ENCODE measurements at regions not wholly inside any gene's neighbourhood (a gene's known extent, or its start where the extent isn't known, plus 50 kb on each side); places are given as distances from the start of the nearest gene placed in this dataset.

DNA sequence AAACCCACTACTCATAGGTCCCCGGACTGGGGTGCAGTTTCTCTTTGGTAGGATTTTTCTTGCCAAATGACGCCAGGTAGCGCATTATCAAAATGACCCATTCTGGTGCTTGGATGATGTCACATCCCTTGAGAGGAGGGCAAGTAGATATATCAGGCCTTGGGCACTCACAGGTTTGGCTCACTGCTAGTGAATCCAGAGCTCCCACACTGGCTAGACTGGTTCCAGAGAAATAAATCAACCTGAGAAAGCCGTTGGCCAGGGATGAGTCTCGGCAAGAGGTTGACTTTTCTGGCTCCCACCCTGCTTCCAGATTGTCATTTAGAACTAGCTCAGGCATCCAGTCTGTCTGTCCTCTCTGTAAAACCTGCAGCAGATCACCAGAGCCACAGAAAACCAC, 188.4 kb upstream of the MAF start:
- no peaks in the 10 kb centered on the region for H3K27me3 ChIP-seq (ENCODE audit: insufficient read depth in 3 of 3, low read length in 2 of 3)
- no peaks in the 10 kb centered on the region for H3K9me3 ChIP-seq
- TF ChIP-seq, protein P1, sequence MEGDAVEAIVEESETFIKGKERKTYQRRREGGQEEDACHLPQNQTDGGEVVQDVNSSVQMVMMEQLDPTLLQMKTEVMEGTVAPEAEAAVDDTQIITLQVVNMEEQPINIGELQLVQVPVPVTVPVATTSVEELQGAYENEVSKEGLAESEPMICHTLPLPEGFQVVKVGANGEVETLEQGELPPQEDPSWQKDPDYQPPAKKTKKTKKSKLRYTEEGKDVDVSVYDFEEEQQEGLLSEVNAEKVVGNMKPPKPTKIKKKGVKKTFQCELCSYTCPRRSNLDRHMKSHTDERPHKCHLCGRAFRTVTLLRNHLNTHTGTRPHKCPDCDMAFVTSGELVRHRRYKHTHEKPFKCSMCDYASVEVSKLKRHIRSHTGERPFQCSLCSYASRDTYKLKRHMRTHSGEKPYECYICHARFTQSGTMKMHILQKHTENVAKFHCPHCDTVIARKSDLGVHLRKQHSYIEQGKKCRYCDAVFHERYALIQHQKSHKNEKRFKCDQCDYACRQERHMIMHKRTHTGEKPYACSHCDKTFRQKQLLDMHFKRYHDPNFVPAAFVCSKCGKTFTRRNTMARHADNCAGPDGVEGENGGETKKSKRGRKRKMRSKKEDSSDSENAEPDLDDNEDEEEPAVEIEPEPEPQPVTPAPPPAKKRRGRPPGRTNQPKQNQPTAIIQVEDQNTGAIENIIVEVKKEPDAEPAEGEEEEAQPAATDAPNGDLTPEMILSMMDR (IDR thresholded peaks at IDR 0.05): no peak
- DNase-seq (no peak), ATAC-seq (no peak)
- H3K4me1 ChIP-seq: no peaks in the 10 kb centered on the region
- no peak overlapping the region for H3K4me3 ChIP-seq
- H3K27ac ChIP-seq: no peak overlapping the region
- intact Hi-C loops (cut with DNase I): no loop called here
- no peaks in the 10 kb centered on the region for H3K36me3 ChIP-seq (ENCODE audit: insufficient read depth in 1 of 2, low read depth in 1 of 2)
- 71 to 80% (median 74%) methylated on average over 5 of the region's 5 CpGs for WGBS, 3 donors

DNA sequence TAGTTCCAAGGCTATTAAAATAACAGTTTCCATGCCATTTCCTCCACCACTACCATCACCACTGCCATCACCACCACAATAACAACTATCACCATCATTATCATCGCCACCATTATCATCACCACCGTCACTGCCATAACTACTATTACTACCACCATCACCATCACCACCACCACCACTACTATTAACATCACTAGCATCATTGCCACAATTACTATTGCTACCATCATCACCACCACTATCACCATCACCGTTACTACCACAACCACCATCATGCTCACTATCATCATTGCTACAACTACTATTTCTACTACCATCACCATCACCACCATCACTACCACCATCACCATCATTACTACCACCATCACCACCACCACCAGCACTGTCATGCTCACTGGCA, 185.9 kb upstream of the MAF start:
- Histone ChIP-seq H3K4me1 (no peaks in the 10 kb centered on the region), H3K9me3 (no peaks in the 10 kb centered on the region), H3K27ac (no peak overlapping the region), H3K36me3 (ENCODE audit: insufficient read depth in 1 of 2, low read depth in 1 of 2) (no peaks in the 10 kb centered on the region), H3K4me3 (no peak overlapping the region), H3K27me3 (ENCODE audit: insufficient read depth in 3 of 3, low read length in 2 of 3) (no peaks in the 10 kb centered on the region)
- DNase-seq (no peak), ATAC-seq (no peak)
- TF ChIP-seq, protein P1 (IDR thresholded peaks at IDR 0.05): no peak
- intact Hi-C loops (cut with DNase I): no loop called here
- WGBS, 3 donors: 96 to 100% (median 98%) methylated on average over 3 of the region's 3 CpGs

DNA sequence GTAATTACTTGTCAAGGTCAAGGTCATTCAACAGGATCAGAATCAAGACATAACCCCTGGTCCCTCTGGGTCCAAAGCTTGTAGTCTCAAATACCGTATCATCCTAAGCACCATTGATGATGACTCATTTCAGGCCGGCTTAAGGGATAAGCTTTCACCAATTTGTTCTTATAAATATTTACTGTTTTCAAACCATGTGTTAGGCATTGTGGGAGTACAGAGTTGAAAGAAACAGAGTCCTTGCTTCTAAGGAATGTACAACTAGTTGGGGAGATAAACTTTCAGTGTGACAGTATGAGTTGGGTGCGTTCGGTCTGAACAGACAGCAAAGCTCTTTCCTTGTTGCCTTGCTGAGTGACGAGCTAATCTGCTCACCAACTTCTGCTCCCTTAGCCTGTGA, 183.5 kb upstream of the MAF start:
- ATAC-seq (no peak), DNase-seq (no peak)
- no peak overlapping the region for H3K4me3 ChIP-seq
- WGBS, 3 donors: 77 to 79% (median 78%) methylated on average over 5 of the region's 5 CpGs
- intact Hi-C loops (cut with DNase I): no loop called here
- H3K27ac ChIP-seq: no peak overlapping the region
- no peaks in the 10 kb centered on the region for H3K27me3 ChIP-seq (ENCODE audit: insufficient read depth in 3 of 3, low read length in 2 of 3)
- no peaks in the 10 kb centered on the region for H3K36me3 ChIP-seq (ENCODE audit: insufficient read depth in 1 of 2, low read depth in 1 of 2)
- no peaks in the 10 kb centered on the region for H3K9me3 ChIP-seq
- TF ChIP-seq, protein P1 (IDR thresholded peaks at IDR 0.05): no peak
- no peaks in the 10 kb centered on the region for H3K4me1 ChIP-seq

DNA sequence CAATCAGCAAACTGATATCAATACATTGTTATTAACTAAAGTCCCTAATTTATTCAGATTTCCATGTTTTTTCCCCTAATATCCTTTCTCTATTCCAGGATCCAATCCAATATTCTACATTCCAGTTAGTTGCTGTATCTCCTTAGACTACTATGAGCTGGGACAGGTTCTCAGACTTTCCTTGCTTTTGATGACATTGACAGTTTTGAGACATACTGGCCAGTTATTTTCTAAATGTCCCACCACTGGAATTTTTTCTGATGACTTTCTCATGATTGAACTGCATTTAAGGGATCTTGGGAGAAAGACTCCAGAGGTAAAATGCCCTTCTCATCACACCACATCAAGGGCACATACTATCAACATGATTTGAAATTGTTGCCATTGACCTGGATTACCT, 177.1 kb upstream of the MAF start:
- Histone ChIP-seq H3K36me3 (ENCODE audit: insufficient read depth in 1 of 2, low read depth in 1 of 2) (no peaks in the 10 kb centered on the region), H3K27ac (no peak overlapping the region), H3K9me3 (no peaks in the 10 kb centered on the region), H3K27me3 (ENCODE audit: insufficient read depth in 3 of 3, low read length in 2 of 3) (no peaks in the 10 kb centered on the region), H3K4me3 (no peak overlapping the region), H3K4me1 (no peaks in the 10 kb centered on the region)
- intact Hi-C loops (cut with DNase I): loop anchor here in 1 of 2 donors (10.0 kb wide), 1 partner anchor 307 kb away; no protein-coding TSS in a partner anchor
- TF ChIP-seq, protein P1 (IDR thresholded peaks at IDR 0.05): no peak
- no peak for ATAC-seq
- DNase-seq: no peak

DNA sequence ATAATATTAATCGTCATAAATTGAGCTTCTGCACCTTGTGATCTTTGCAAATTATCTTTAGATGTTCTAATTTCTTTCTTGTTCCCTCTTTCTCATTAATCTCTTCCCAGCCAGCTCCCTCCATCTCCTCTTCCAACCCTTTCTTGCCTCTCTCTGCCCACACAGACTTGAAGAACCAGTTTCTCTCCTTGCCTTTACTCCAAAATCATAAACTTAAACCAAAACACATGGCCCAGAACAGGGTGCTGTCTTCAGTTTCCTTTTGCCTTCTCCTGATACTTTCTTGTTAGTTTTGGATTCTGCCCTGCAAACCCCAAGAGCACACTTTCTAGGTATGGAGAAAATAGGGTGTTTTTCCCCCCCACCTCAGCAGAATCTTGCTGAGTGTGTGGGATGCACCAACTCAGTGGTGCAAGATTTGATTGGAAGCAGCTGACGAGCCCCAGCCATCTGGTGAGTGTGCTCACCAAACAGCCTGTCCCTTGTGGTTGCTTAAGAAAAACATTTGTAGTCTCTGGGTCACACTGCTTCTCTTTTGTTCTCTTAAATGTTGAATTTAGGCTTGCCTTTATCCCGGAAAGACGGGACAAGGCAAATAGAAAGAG, 175.8 kb upstream of the MAF start:
- Histone ChIP-seq H3K9me3 (no peaks in the 10 kb centered on the region), H3K4me3 (no peak overlapping the region), H3K36me3 (ENCODE audit: insufficient read depth in 1 of 2, low read depth in 1 of 2) (no peaks in the 10 kb centered on the region), H3K27ac (no peak overlapping the region), H3K27me3 (ENCODE audit: insufficient read depth in 3 of 3, low read length in 2 of 3) (no peaks in the 10 kb centered on the region), H3K4me1 (no peaks in the 10 kb centered on the region)
- 49 to 57% (median 55%) methylated on average over 4 of the region's 4 CpGs for WGBS, 3 donors
- DNase-seq (peak; percentile 35 to 65), ATAC-seq (peak; percentile 39 to 53 (median 43))
- intact Hi-C loops (cut with DNase I): loop anchor here in 1 of 2 donors (10.0 kb wide), 1 partner anchor 308 kb away; no protein-coding TSS in a partner anchor
- TF ChIP-seq, protein P1 (IDR thresholded peaks at IDR 0.05): no peak
